GM12892 (cell line): ENCODE measurements at regions not wholly inside any gene's neighbourhood (a gene's known extent, or its start where the extent isn't known, plus 50 kb on each side); places are given as distances from the start of the nearest gene placed in this dataset.
"Not testable (repeated sequence)": the region's sequence is repeated elsewhere in the genome, so short reads cannot be mapped to it uniquely, and the experiment has no call there.

Experiments
- POLR2A ChIP-seq: IDR thresholded peaks from 2 replicates; pipeline ENCODE4 v1.6.1; 2011; ENCODE audit warnings: low read depth, low read length, control low read depth
- POLR2AphosphoS5 ChIP-seq: IDR thresholded peaks from 2 replicates; pipeline ENCODE4 v1.6.1; 2011; ENCODE audit warnings: low read depth, low read length, control low read depth
- TAF1 ChIP-seq: IDR thresholded peaks from 2 replicates; pipeline ENCODE4 v1.6.1; 2011; ENCODE audit warnings: low read depth, mild to moderate bottlenecking, control low read depth, low read length, borderline replicate concordance

GRCh38 chr5:21496056-21496455 is 1357.1 kb downstream of the CDH12 start:
- TF ChIP-seq POLR2AphosphoS5, POLR2A, TAF1: not testable (repeated sequence)
